Activated CD4-positive, alpha-beta memory T cell treated with anti-CD3 and anti-CD28 coated beads for 36 hours (primary cell): ENCODE measurements at regions not wholly inside any gene's neighbourhood (a gene's known extent, or its start where the extent isn't known, plus 50 kb on each side); places are given as distances from the start of the nearest gene placed in this dataset.

ENCODE experiments used
- CTCF ChIA-PET: fragments of 350-600 bp; sonication (Branson Sonifier 250); formaldehyde crosslinking; loops from one replicate; lab custom pipeline; 2021; ENCODE audit warnings: antibody characterized with exemption, inconsistent platforms; lab: Charles Lee
- POLR2A ChIA-PET: fragments of 350-600 bp; sonication (Branson Sonifier 250); formaldehyde crosslinking; loops from one replicate; lab custom pipeline; 2021; ENCODE audit warnings: antibody characterized with exemption; lab: Charles Lee
- DNase-seq: peaks from one replicate; pipeline ENCODE4 v3.0.0-alpha.2; 2020
- H3K27ac Mint-ChIP-seq: one replicate; pipeline ENCODE4 v1.8.0; 2021; ENCODE audit warnings: mixed read lengths
- H3K27me3 Mint-ChIP-seq: one replicate; pipeline ENCODE4 v1.8.0; 2021; ENCODE audit warnings: mixed read lengths
- H3K36me3 Mint-ChIP-seq: one replicate; pipeline ENCODE4 v1.8.0; 2021; ENCODE audit warnings: mixed read lengths
- H3K4me1 Mint-ChIP-seq: one replicate; pipeline ENCODE4 v1.8.0; 2021; ENCODE audit warnings: low read depth, mixed read lengths
- H3K4me3 Mint-ChIP-seq: one replicate; pipeline ENCODE4 v1.8.0; 2021; ENCODE audit warnings: mild to moderate bottlenecking, mixed read lengths
- H3K9me3 Mint-ChIP-seq: one replicate; pipeline ENCODE4 v1.8.0; 2021; ENCODE audit warnings: mixed read lengths
- intact Hi-C: fragments of 100-400 bp; cut with micrococcal nuclease; formaldehyde crosslinking; loops from one replicate; pipeline ENCODE4 v1.15.1; 2023

GRCh38 chr22:49411236-49411635 is 416.4 kb downstream of the BRD1 start:
- no peaks in the 10 kb centered on the region for H3K4me1 Mint-ChIP-seq
- peaks cover 12% of the 10 kb centered on the region for H3K27me3 Mint-ChIP-seq
- H3K4me3 Mint-ChIP-seq, result no peak overlapping the region
- CTCF ChIA-PET, result no interaction called here
- POLR2A ChIA-PET, result no interaction called here
- intact Hi-C loops, result no loop called here
- no peaks in the 10 kb centered on the region for H3K36me3 Mint-ChIP-seq
- no peak for DNase-seq
- no peak overlapping the region for H3K27ac Mint-ChIP-seq
- H3K9me3 Mint-ChIP-seq, result peaks cover 5% of the 10 kb centered on the region

DNA sequence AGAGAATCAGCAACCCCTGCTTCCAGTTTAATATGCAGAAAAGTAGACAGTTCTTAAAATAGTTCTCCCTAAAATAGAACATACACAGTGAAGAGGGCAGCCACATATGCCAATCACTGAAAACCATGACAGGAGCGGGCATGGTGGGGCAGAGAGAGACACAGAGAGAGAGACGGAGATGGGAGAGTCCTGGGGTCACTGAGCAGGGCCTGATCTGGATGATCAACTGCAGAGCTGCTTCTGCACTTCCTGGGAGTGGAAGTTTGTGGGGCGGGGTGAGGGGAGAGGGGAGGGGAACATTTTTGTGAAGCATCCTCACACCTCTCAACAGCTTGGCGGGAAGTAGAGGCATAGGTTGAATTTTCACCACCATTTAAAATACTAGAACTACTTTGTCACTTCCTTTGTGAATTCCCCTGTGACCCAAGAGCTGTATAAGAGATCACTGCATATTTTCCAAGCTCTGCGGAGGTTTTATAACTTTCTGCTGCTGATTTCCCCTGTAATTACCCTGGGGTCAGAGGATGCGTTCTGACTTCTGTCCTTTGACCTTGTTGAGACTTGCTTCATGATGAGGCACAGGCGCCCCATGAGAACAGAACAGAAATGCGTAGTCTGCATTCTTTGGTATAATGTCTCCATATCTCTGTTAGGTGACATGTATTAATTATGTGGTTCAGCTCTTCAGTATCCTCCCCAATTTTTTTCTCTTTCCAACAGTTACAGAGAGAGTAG is 419.4 kb downstream of the BRD1 start:
- ChIA-PET POLR2A (no interaction called here), CTCF (no interaction called here)
- intact Hi-C loops, result no loop called here
- no peak for DNase-seq
- Mint-ChIP-seq H3K27me3 (peaks cover 14% of the 10 kb centered on the region), H3K4me1 (no peaks in the 10 kb centered on the region), H3K9me3 (peaks cover 5% of the 10 kb centered on the region), H3K27ac (no peak overlapping the region), H3K36me3 (no peaks in the 10 kb centered on the region), H3K4me3 (no peak overlapping the region)

- Mint-ChIP-seq H3K27me3 (peaks cover 14% of the 10 kb centered on the region), H3K9me3 (peaks cover 5% of the 10 kb centered on the region), H3K36me3 (no peaks in the 10 kb centered on the region), H3K4me3 (no peak overlapping the region), H3K4me1 (no peaks in the 10 kb centered on the region), H3K27ac (no peak overlapping the region)
- CTCF ChIA-PET, result no interaction called here
- intact Hi-C loops, result no loop called here
- POLR2A ChIA-PET, result no interaction called here
- no peak for DNase-seq
These were observed 420.6 kb downstream of the BRD1 start for GRCh38 chr22:49406879-49407587.

GRCh38 chr22:49406047-49406650 is 421.5 kb downstream of the BRD1 start:
- H3K36me3 Mint-ChIP-seq, result no peaks in the 10 kb centered on the region
- ChIA-PET CTCF (no interaction called here), POLR2A (no interaction called here)
- intact Hi-C loops, result no loop called here
- DNase-seq, result no peak
- H3K4me3 Mint-ChIP-seq, result no peak overlapping the region
- no peaks in the 10 kb centered on the region for H3K4me1 Mint-ChIP-seq
- peaks cover 5% of the 10 kb centered on the region for H3K9me3 Mint-ChIP-seq
- peaks cover 10% of the 10 kb centered on the region for H3K27me3 Mint-ChIP-seq
- H3K27ac Mint-ChIP-seq, result no peak overlapping the region

- Mint-ChIP-seq H3K4me1 (no peaks in the 10 kb centered on the region), H3K27ac (no peak overlapping the region)
These were observed 422.1 kb downstream of the BRD1 start for GRCh38 chr22:49405590-49405989.

GRCh38 chr22:49404576-49405241 is 423.0 kb downstream of the BRD1 start:
- Mint-ChIP-seq H3K9me3 (peaks cover 4% of the 10 kb centered on the region), H3K27ac (no peak overlapping the region), H3K36me3 (no peaks in the 10 kb centered on the region), H3K27me3 (peaks cover 7% of the 10 kb centered on the region), H3K4me1 (no peaks in the 10 kb centered on the region), H3K4me3 (no peak overlapping the region)
- intact Hi-C loops, result no loop called here
- ChIA-PET CTCF (interaction anchor here (1.0 kb wide), 1 partner anchor 320 kb away, joined by 6 read pairs; no protein-coding TSS in a partner anchor), POLR2A (no interaction called here)
- no peak for DNase-seq

More at GRCh38 chr22:49405590-49405989, 422.1 kb downstream of the BRD1 start:
- H3K27me3 Mint-ChIP-seq, result peaks cover 10% of the 10 kb centered on the region
- no peak for DNase-seq
- H3K4me3 Mint-ChIP-seq, result no peak overlapping the region
- CTCF ChIA-PET, result no interaction called here
- POLR2A ChIA-PET, result no interaction called here
- peaks cover 5% of the 10 kb centered on the region for H3K9me3 Mint-ChIP-seq
- intact Hi-C loops, result no loop called here
- H3K36me3 Mint-ChIP-seq, result no peaks in the 10 kb centered on the region

DNA sequence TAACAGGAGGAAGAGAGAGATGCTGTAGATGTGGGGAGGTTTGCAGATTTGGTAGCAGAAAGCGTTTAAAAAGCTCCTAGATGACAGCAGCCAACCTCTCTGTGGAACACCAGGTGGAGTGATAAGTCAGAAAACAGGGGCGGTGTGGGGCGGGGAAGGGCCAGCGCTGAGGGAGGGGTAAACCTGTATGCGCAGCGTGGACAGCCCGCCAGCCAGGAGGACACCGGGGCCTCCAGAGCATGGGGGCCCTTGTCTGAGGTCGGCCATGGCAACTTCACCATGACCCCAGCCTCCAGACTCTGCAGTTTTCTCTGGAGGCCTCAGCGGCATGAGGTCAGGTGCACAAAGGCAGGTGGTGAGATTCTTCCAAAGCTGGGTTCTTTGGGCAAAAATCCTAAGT is 423.7 kb downstream of the BRD1 start:
- no peak overlapping the region for H3K4me3 Mint-ChIP-seq
- H3K27me3 Mint-ChIP-seq, result peaks cover 3% of the 10 kb centered on the region
- POLR2A ChIA-PET, result no interaction called here
- H3K9me3 Mint-ChIP-seq, result no peaks in the 10 kb centered on the region
- CTCF ChIA-PET, result interaction anchor here (1.0 kb wide), 1 partner anchor 320 kb away, joined by 6 read pairs; no protein-coding TSS in a partner anchor
- no peak for DNase-seq
- H3K27ac Mint-ChIP-seq, result no peak overlapping the region
- H3K4me1 Mint-ChIP-seq, result no peaks in the 10 kb centered on the region
- intact Hi-C loops, result no loop called here
- H3K36me3 Mint-ChIP-seq, result no peaks in the 10 kb centered on the region

DNA sequence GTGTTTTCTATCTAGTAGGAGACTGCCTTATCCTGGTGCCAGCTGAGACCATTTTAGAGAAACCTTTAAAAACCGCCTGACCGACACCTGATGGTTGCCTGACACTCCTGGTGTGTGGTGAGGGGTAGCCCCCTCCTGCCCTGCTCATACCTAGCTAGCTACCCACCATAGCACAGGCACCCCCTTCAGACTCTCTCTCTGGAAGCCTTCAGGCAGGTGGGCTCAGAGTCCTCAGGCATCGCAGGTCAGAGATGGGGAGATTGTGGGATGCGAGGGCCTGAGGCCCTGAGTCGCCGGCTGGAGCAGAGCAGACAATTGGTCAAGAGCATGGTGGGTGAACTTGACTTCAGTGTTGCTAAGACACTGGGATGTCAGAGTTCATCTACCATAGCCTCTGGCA is 424.6 kb downstream of the BRD1 start:
- Mint-ChIP-seq H3K27ac (no peak overlapping the region), H3K4me1 (no peaks in the 10 kb centered on the region), H3K27me3 (peaks cover 3% of the 10 kb centered on the region), H3K4me3 (no peak overlapping the region), H3K36me3 (no peaks in the 10 kb centered on the region), H3K9me3 (no peaks in the 10 kb centered on the region)
- ChIA-PET POLR2A (no interaction called here), CTCF (no interaction called here)
- DNase-seq, result no peak
- intact Hi-C loops, result no loop called here

DNA sequence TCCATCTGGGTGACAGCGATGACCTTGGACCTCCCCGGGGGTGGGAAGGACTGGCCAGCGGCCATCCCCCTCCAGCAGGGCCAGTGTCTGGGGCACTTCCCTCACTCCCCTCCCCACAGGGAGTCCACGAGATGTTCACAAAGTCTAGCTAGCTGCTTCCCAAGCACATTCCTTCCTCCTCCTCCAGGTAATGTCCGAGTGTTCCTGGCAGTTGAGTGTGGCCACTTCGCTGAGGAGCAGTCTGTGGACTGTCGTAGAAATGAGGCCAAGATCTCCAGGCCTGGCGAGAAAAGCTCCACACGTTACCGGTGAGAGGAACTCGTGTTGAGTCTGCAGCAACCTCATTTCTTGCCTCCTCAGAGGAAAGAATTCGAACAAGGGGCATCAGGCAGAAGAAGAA is 425.5 kb downstream of the BRD1 start:
- CTCF ChIA-PET, result no interaction called here
- intact Hi-C loops, result no loop called here
- POLR2A ChIA-PET, result no interaction called here

GRCh38 chr22:49400941-49401598 is 426.6 kb downstream of the BRD1 start:
- Mint-ChIP-seq H3K36me3 (no peaks in the 10 kb centered on the region), H3K27me3 (peaks cover 2% of the 10 kb centered on the region), H3K9me3 (no peaks in the 10 kb centered on the region), H3K4me3 (no peak overlapping the region), H3K27ac (no peak overlapping the region), H3K4me1 (no peaks in the 10 kb centered on the region)
- DNase-seq, result no peak
- intact Hi-C loops, result no loop called here
- ChIA-PET CTCF (no interaction called here), POLR2A (no interaction called here)

More for the DNA sequence above, 425.5 kb downstream of the BRD1 start:
- Mint-ChIP-seq H3K4me1 (no peaks in the 10 kb centered on the region), H3K27me3 (peaks cover 3% of the 10 kb centered on the region), H3K4me3 (no peak overlapping the region), H3K27ac (no peak overlapping the region), H3K36me3 (no peaks in the 10 kb centered on the region), H3K9me3 (no peaks in the 10 kb centered on the region)
- DNase-seq, result no peak

DNA sequence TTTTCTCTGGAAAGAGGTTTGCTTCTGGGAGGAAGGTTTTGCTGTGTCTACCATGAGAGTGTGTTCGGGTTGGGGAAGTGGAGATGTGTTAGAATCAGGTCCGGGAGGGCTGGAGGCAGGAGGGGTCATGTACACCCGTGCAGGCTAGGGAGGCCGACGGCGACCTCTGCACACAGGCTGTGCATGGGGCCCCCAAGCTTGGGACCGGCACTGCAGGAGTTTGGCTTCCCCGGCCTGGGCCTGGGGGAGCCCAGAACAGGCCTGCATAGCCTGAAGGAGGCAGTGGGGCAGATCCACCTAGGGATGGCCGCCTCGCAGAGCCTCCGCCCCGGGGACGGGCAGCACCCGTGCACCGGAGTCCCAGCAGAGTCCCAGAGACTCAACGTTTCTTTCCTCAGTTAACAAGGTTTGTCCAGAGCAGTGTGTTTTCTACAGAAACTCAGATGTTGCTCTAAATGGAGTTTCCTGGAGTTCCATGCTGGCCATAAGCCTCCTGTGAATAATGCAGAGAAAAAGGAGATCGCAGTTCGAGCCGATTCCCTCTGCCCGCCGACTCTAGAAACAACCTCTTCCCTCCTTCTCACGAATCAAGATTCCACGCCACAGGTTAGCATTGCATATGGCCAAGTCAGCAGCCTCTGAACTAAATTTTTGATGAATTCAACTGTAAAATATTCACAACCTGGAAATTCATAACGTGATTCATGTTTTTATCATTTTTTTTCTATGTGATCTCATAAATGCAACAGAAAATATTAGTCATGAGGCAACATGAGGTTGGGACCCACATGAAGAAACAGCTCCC is 427.3 kb downstream of the BRD1 start:
- intact Hi-C loops, result no loop called here
- Mint-ChIP-seq H3K4me3 (no peak overlapping the region), H3K27me3 (peaks cover 2% of the 10 kb centered on the region), H3K4me1 (no peaks in the 10 kb centered on the region), H3K27ac (no peak overlapping the region), H3K9me3 (no peaks in the 10 kb centered on the region), H3K36me3 (no peaks in the 10 kb centered on the region)
- ChIA-PET POLR2A (no interaction called here), CTCF (no interaction called here)
- DNase-seq, result no peak
